ENCODE measurements at regions not wholly inside any gene's neighbourhood (a gene's known extent, or its start where the extent isn't known, plus 50 kb on each side); places are given as distances from the start of the nearest gene placed in this dataset.

GRCh38 chr22:27685970-27686369 lies 115.6 kb downstream of the MN1 start:
- no peak overlapping the region for H3T11ph ChIP-seq (ENCODE audit: low read length)
- DNase-seq, result no peak
- no peak overlapping the region for H3K27ac ChIP-seq (ENCODE audit: insufficient read length, low read depth, low read length)
- no peak overlapping the region for H3K23ac ChIP-seq (ENCODE audit: insufficient read length, low read depth, low read length)
- Mint-ChIP-seq H3K4me3 (no peak overlapping the region), H3K27ac (peak overlapping the region in 1 of 3 experiments; percentile 10; a peak in 1 of 7 replicates), H3K9me3 (no peaks in the 10 kb centered on the region), H3K27me3 (ENCODE audit: low read depth) (no peaks in the 10 kb centered on the region), H3K36me3 (ENCODE audit: insufficient read depth in 1 of 3, low read depth in 3 of 3) (peaks cover 0 to 22% (median 13%) of the 10 kb centered on the region in 3 experiments; a peak in 6 of 7 replicates), H3K4me1 (peaks cover 17 to 18% of the 10 kb centered on the region in 2 experiments)
- no peak overlapping the region for H3K56ac ChIP-seq (ENCODE audit: insufficient read length, low read depth, low read length)
- no peak overlapping the region for H2BK15ac ChIP-seq (ENCODE audit: low read depth, low read length)
- H3K79me1 ChIP-seq (ENCODE audit: insufficient read depth, low read depth, low read length, poor library complexity, severe bottlenecking), result no peaks in the 10 kb centered on the region
- no peak overlapping the region for H3K4ac ChIP-seq (ENCODE audit: low read depth, low read length)
- no peaks in the 10 kb centered on the region for H3K79me2 ChIP-seq (ENCODE audit: insufficient read depth, low read length)
- peaks cover 3% of the 10 kb centered on the region for H4K20me1 ChIP-seq (ENCODE audit: control insufficient read depth, insufficient read depth, insufficient read length)
- no peak overlapping the region for H4K5ac ChIP-seq (ENCODE audit: insufficient read length, low read depth, low read length)
- H3K23me2 ChIP-seq (ENCODE audit: insufficient read length, low read depth, low read length, poor library complexity, severe bottlenecking), result no peaks in the 10 kb centered on the region
- H4K8ac ChIP-seq (replicated peaks; ENCODE audit: insufficient read length, low read depth, low read length), result no peak overlapping the region
- H4K91ac ChIP-seq (ENCODE audit: insufficient read length, low read depth, low read length), result no peak overlapping the region
- TF ChIP-seq, protein P1, sequence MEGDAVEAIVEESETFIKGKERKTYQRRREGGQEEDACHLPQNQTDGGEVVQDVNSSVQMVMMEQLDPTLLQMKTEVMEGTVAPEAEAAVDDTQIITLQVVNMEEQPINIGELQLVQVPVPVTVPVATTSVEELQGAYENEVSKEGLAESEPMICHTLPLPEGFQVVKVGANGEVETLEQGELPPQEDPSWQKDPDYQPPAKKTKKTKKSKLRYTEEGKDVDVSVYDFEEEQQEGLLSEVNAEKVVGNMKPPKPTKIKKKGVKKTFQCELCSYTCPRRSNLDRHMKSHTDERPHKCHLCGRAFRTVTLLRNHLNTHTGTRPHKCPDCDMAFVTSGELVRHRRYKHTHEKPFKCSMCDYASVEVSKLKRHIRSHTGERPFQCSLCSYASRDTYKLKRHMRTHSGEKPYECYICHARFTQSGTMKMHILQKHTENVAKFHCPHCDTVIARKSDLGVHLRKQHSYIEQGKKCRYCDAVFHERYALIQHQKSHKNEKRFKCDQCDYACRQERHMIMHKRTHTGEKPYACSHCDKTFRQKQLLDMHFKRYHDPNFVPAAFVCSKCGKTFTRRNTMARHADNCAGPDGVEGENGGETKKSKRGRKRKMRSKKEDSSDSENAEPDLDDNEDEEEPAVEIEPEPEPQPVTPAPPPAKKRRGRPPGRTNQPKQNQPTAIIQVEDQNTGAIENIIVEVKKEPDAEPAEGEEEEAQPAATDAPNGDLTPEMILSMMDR (conservative IDR thresholded peaks at IDR 0.05), result no peak
- no peaks in the 10 kb centered on the region for H3K9me3 ChIP-seq (ENCODE audit: control insufficient read depth, low read depth, low read length)
- H2BK20ac ChIP-seq (ENCODE audit: low read depth, low read length, poor library complexity, severe bottlenecking), result no peak overlapping the region
- H3K14ac ChIP-seq (ENCODE audit: insufficient read depth, low read length), result no peak overlapping the region
- WGBS (ENCODE audit: extremely low coverage, insufficient read length, low lambda C conversion rate), result no CpG with 5 or more reads among the region's 1 CpG
- no peak overlapping the region for H3K4me2 ChIP-seq (ENCODE audit: insufficient read depth, insufficient read length, low read length)
- no peak overlapping the region for H2BK120ac ChIP-seq (ENCODE audit: low read depth, low read length, poor library complexity, severe bottlenecking)
- no peak overlapping the region for H2AK5ac ChIP-seq (ENCODE audit: insufficient read length, low read length)
- no peaks in the 10 kb centered on the region for H3K4me1 ChIP-seq (ENCODE audit: insufficient read depth, low read length)
- no peak overlapping the region for H2AFZ ChIP-seq (ENCODE audit: low read length)
- H2BK5ac ChIP-seq (ENCODE audit: insufficient read length, low read length), result no peak overlapping the region
- no peak overlapping the region for H3K18ac ChIP-seq (ENCODE audit: insufficient read length, low read depth, low read length)
- no peak overlapping the region for H2BK12ac ChIP-seq (ENCODE audit: insufficient read length, low read depth, low read length)
- H3K9ac ChIP-seq (ENCODE audit: extremely low read depth, insufficient read length, low read length), result no peak overlapping the region
- no peaks in the 10 kb centered on the region for H3K27me3 ChIP-seq (ENCODE audit: insufficient read depth, low read length)
